HL-60 (cell line): ENCODE measurements at regions not wholly inside any gene's neighbourhood (a gene's known extent, or its start where the extent isn't known, plus 50 kb on each side); places are given as distances from the start of the nearest gene placed in this dataset.

Experiments used
- POLR2AphosphoS5 ChIP-seq: IDR thresholded peaks from 2 replicates; pipeline ENCODE4 v1.6.1; 2012; ENCODE audit warnings: low read depth
- TF ChIP-seq, protein P1 (sequence below): IDR thresholded peaks from one replicate; pipeline ENCODE4 v1.5.1; 2011; ENCODE audit warnings: low read length, control low read depth, inconsistent platforms; ENCODE audit not compliant: insufficient read depth

- TF ChIP-seq, protein P1, sequence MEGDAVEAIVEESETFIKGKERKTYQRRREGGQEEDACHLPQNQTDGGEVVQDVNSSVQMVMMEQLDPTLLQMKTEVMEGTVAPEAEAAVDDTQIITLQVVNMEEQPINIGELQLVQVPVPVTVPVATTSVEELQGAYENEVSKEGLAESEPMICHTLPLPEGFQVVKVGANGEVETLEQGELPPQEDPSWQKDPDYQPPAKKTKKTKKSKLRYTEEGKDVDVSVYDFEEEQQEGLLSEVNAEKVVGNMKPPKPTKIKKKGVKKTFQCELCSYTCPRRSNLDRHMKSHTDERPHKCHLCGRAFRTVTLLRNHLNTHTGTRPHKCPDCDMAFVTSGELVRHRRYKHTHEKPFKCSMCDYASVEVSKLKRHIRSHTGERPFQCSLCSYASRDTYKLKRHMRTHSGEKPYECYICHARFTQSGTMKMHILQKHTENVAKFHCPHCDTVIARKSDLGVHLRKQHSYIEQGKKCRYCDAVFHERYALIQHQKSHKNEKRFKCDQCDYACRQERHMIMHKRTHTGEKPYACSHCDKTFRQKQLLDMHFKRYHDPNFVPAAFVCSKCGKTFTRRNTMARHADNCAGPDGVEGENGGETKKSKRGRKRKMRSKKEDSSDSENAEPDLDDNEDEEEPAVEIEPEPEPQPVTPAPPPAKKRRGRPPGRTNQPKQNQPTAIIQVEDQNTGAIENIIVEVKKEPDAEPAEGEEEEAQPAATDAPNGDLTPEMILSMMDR, result peak; percentile 76
- no peak for TF ChIP-seq POLR2AphosphoS5
Observed at GRCh38 chr7:127447326-127447945, 54.9 kb upstream of the ZNF800 start.
